Nucleus accumbens (tissue), 56 donors: ENCODE measurements at regions not wholly inside any gene's neighbourhood (a gene's known extent, or its start where the extent isn't known, plus 50 kb on each side); places are given as distances from the start of the nearest gene placed in this dataset.

Source experiments
- DNase-seq, 56 donors: peaks; one replicate each; lab custom pipeline; 2025; lab: John Stamatoyannopoulos, UW

- no peak for DNase-seq
Observed at GRCh38 chr3:110070161-110070916, 733.0 kb upstream of the DPPA4 start.

GRCh38 chr3:110074095-110074494 lies 736.7 kb upstream of the DPPA4 start:
- no peak for DNase-seq

GRCh38 chr3:110077093-110077492 lies 739.7 kb upstream of the DPPA4 start:
- DNase-seq = no peak

GRCh38 chr3:110093411-110093810 lies 756.1 kb upstream of the DPPA4 start:
- DNase-seq = no peak

GRCh38 chr3:110093812-110094401 lies 756.6 kb upstream of the DPPA4 start:
- no peak for DNase-seq

- no peak for DNase-seq
Observed at GRCh38 chr3:110099711-110100110, 762.4 kb upstream of the DPPA4 start.

- DNase-seq = no peak
Observed at GRCh38 chr3:110101361-110101760, 764.0 kb upstream of the DPPA4 start.

GRCh38 chr3:110106805-110107204 lies 769.5 kb upstream of the DPPA4 start:
- DNase-seq = no peak

GRCh38 chr3:110123946-110124345 lies 786.6 kb upstream of the DPPA4 start:
- DNase-seq = no peak

GRCh38 chr3:110126065-110126464 lies 788.7 kb upstream of the DPPA4 start:
- no peak for DNase-seq

- DNase-seq = no peak
Observed at GRCh38 chr3:110133971-110134370, 796.6 kb upstream of the DPPA4 start.

- no peak for DNase-seq
Observed at GRCh38 chr3:110139048-110139447, 801.7 kb upstream of the DPPA4 start.

- DNase-seq = no peak
Observed at GRCh38 chr3:110139821-110140220, 802.5 kb upstream of the DPPA4 start.

- no peak for DNase-seq
Observed at GRCh38 chr3:110149763-110150162, 812.4 kb upstream of the DPPA4 start.

- no peak for DNase-seq
Observed at GRCh38 chr3:110157221-110157620, 819.9 kb upstream of the DPPA4 start.

GRCh38 chr3:110164632-110165369 lies 827.5 kb upstream of the DPPA4 start:
- no peak for DNase-seq

GRCh38 chr3:110165370-110165743 lies 828.0 kb upstream of the DPPA4 start:
- no peak for DNase-seq

- DNase-seq = no peak
Observed at GRCh38 chr3:110165753-110166152, 828.4 kb upstream of the DPPA4 start.

GRCh38 chr3:110166791-110167190 lies 829.4 kb upstream of the DPPA4 start:
- DNase-seq = no peak

GRCh38 chr3:110174908-110175307 lies 837.6 kb upstream of the DPPA4 start:
- no peak for DNase-seq

- no peak for DNase-seq
Observed at GRCh38 chr3:110178965-110179364, 841.6 kb upstream of the DPPA4 start.

- peak in 10 of 56 donors; percentile 0 to 34 (median 6) for DNase-seq
Observed at GRCh38 chr3:110180733-110181132, 843.4 kb upstream of the DPPA4 start.
